Neural progenitor cell (in vitro differentiated cells): ENCODE measurements at regions not wholly inside any gene's neighbourhood (a gene's known extent, or its start where the extent isn't known, plus 50 kb on each side); places are given as distances from the start of the nearest gene placed in this dataset.

Experiments used
- EZH2 ChIP-seq: fragments of 200-600 bp; sonication (generic); IDR thresholded peaks from 2 replicates; pipeline ENCODE4 v1.6.1; 2017; ENCODE audit warnings: antibody characterized with exemption, mild to moderate bottlenecking, moderate library complexity
- EZH2phosphoT487 ChIP-seq: fragments of 200-600 bp; sonication (generic); IDR thresholded peaks from 2 replicates; pipeline ENCODE4 v1.6.1; 2017; ENCODE audit warnings: antibody characterized with exemption
- TF ChIP-seq, protein P1 (sequence below): fragments of 200-600 bp; sonication (generic); IDR thresholded peaks from 2 replicates; pipeline ENCODE4 v1.5.1; 2017; ENCODE audit warnings: antibody characterized with exemption, mild to moderate bottlenecking

DNA sequence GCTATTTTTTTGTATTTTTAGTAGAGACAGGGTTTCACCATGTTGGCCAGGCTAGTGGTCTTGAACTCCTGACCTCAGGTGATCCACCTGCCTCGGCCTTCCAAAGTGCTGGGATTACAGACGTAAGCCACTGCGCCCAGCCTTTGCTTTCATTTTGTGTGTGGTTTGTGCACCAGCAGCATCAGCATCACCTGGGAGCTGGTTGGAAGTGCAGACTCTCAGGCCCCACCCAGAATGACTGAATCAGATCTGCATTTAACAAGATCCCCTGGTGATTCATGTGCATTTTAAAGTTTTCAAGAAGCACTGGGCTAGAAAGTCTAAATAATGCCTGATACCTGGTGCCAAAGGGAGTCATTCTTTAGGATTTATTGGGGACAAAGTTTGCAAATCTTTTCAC, 73.4 kb upstream of the BNIP2 start:
- TF ChIP-seq, protein P1, sequence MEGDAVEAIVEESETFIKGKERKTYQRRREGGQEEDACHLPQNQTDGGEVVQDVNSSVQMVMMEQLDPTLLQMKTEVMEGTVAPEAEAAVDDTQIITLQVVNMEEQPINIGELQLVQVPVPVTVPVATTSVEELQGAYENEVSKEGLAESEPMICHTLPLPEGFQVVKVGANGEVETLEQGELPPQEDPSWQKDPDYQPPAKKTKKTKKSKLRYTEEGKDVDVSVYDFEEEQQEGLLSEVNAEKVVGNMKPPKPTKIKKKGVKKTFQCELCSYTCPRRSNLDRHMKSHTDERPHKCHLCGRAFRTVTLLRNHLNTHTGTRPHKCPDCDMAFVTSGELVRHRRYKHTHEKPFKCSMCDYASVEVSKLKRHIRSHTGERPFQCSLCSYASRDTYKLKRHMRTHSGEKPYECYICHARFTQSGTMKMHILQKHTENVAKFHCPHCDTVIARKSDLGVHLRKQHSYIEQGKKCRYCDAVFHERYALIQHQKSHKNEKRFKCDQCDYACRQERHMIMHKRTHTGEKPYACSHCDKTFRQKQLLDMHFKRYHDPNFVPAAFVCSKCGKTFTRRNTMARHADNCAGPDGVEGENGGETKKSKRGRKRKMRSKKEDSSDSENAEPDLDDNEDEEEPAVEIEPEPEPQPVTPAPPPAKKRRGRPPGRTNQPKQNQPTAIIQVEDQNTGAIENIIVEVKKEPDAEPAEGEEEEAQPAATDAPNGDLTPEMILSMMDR, result no peak
- TF ChIP-seq EZH2 (no peak), EZH2phosphoT487 (no peak)
